NCI-H526 (cell line): ENCODE measurements at regions not wholly inside any gene's neighbourhood (a gene's known extent, or its start where the extent isn't known, plus 50 kb on each side); places are given as distances from the start of the nearest gene placed in this dataset.

ENCODE experiments used
- DNase-seq, 2 experiments: peaks; one replicate each; lab custom pipeline; 2025; lab: John Stamatoyannopoulos, UW

GRCh38 chrY:7211971-7212370, 300.4 kb upstream of the AMELY start:
- no peak for DNase-seq

GRCh38 chrY:7204456-7204855, 292.9 kb upstream of the AMELY start:
- DNase-seq: no peak

GRCh38 chrY:7182591-7182990, 271.0 kb upstream of the AMELY start:
- DNase-seq: no peak

GRCh38 chrY:7177631-7178030, 266.1 kb upstream of the AMELY start:
- DNase-seq: no peak

- DNase-seq: no peak
Measured at GRCh38 chrY:7169475-7169874, 257.9 kb upstream of the AMELY start.

- DNase-seq: no peak
Measured at GRCh38 chrY:7141477-7141876, 229.9 kb upstream of the AMELY start.
